ENCODE measurements at regions not wholly inside any gene's neighbourhood (a gene's known extent, or its start where the extent isn't known, plus 50 kb on each side); places are given as distances from the start of the nearest gene placed in this dataset.

GRCh38 chr3:124558991-124559845 lies 171.0 kb upstream of the UMPS start:
- TF ChIP-seq, protein P1, sequence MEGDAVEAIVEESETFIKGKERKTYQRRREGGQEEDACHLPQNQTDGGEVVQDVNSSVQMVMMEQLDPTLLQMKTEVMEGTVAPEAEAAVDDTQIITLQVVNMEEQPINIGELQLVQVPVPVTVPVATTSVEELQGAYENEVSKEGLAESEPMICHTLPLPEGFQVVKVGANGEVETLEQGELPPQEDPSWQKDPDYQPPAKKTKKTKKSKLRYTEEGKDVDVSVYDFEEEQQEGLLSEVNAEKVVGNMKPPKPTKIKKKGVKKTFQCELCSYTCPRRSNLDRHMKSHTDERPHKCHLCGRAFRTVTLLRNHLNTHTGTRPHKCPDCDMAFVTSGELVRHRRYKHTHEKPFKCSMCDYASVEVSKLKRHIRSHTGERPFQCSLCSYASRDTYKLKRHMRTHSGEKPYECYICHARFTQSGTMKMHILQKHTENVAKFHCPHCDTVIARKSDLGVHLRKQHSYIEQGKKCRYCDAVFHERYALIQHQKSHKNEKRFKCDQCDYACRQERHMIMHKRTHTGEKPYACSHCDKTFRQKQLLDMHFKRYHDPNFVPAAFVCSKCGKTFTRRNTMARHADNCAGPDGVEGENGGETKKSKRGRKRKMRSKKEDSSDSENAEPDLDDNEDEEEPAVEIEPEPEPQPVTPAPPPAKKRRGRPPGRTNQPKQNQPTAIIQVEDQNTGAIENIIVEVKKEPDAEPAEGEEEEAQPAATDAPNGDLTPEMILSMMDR (IDR thresholded peaks at IDR 0.05; ENCODE audit: insufficient read depth, low read length, poor library complexity, severe bottlenecking), result no peak
- TF ChIP-seq EZH2phosphoT487 (conservative IDR thresholded peaks at IDR 0.05; ENCODE audit: low read length), result no peak

Data from SU-DHL-6 (cell line).